Naive thymus-derived CD4-positive, alpha-beta T cell (primary cell): ENCODE measurements at regions not wholly inside any gene's neighbourhood (a gene's known extent, or its start where the extent isn't known, plus 50 kb on each side); places are given as distances from the start of the nearest gene placed in this dataset.

ENCODE experiments used
- ATAC-seq: fragments of 150-1000 bp; cut with Tn5 transposase; 2 replicates; pipeline ENCODE4 v1.10.0; 2021; ENCODE audit warnings: mild to moderate bottlenecking, moderate library complexity
- CTCF ChIA-PET: fragments of 350-600 bp; sonication (Branson Sonifier 250); formaldehyde crosslinking; loops from one replicate; lab custom pipeline; 2021; ENCODE audit warnings: antibody characterized with exemption; lab: Charles Lee
- POLR2A ChIA-PET: fragments of 350-600 bp; sonication (Branson Sonifier 250); formaldehyde crosslinking; loops from one replicate; lab custom pipeline; 2021; ENCODE audit warnings: antibody characterized with exemption, inconsistent platforms; lab: Charles Lee
- DNase-seq, 9 donors: peaks; one replicate each; pipeline versions ENCODE4 v3.0.0 to v3.0.0-alpha.2; 2020 to 2022; ENCODE audit warnings: mixed read lengths in 1 of 9
- H3K27ac ChIP-seq: one replicate; pipeline ENCODE4 v1.7.0; 2013; ENCODE audit warnings: mild to moderate bottlenecking, low read depth, low read length, moderate library complexity
- H3K27me3 ChIP-seq, 2 donors: one replicate each; pipeline ENCODE4 v1.7.0; 2013; ENCODE audit warnings: low read length in 2 of 2, mild to moderate bottlenecking in 2 of 2, moderate library complexity in 2 of 2; ENCODE audit not compliant: control insufficient read depth in 2 of 2, insufficient read depth in 2 of 2
- H3K36me3 ChIP-seq, 3 experiments: 1 replicate in 2 of 3; 2 replicates in 1 of 3; pipeline ENCODE4 v1.7.0; 2013; ENCODE audit warnings: low read length in 3 of 3, mild to moderate bottlenecking in 3 of 3, moderate library complexity in 1 of 3; ENCODE audit not compliant: insufficient read depth in 3 of 3, control insufficient read depth in 2 of 3
- H3K4me1 ChIP-seq, 2 donors: one replicate each; pipeline ENCODE4 v1.7.0; 2013; ENCODE audit warnings: low read length in 2 of 2, mild to moderate bottlenecking in 2 of 2, moderate library complexity in 1 of 2; ENCODE audit not compliant: control insufficient read depth in 2 of 2, insufficient read depth in 2 of 2
- H3K4me3 ChIP-seq: 2 replicates; pipeline ENCODE4 v1.7.0; 2013; ENCODE audit warnings: mild to moderate bottlenecking, low read length
- H3K9me3 ChIP-seq, 3 experiments: 1 replicate in 2 of 3; 2 replicates in 1 of 3; pipeline ENCODE4 v1.7.0; 2013; ENCODE audit warnings: low read length in 3 of 3; ENCODE audit not compliant: control insufficient read depth in 2 of 3
- H3K27ac Mint-ChIP-seq, 9 donors: one replicate each; pipeline ENCODE4 v1.8.0; 2020 to 2022; ENCODE audit warnings: mixed read lengths in 9 of 9, mild to moderate bottlenecking in 8 of 9, moderate library complexity in 5 of 9, inconsistent platforms in 2 of 9
- H3K27me3 Mint-ChIP-seq, 5 donors: one replicate each; pipeline ENCODE4 v1.8.0; 2021 to 2022; ENCODE audit warnings: mixed read lengths in 5 of 5, mild to moderate bottlenecking in 1 of 5
- H3K36me3 Mint-ChIP-seq, 5 donors: one replicate each; pipeline ENCODE4 v1.8.0; 2020 to 2022; ENCODE audit warnings: mixed read lengths in 5 of 5, mild to moderate bottlenecking in 3 of 5, inconsistent platforms in 1 of 5
- H3K4me1 Mint-ChIP-seq, 7 donors: one replicate each; pipeline ENCODE4 v1.8.0; 2020 to 2022; ENCODE audit warnings: mixed read lengths in 7 of 7, mild to moderate bottlenecking in 3 of 7, inconsistent platforms in 1 of 7
- H3K4me3 Mint-ChIP-seq, 10 donors: one replicate each; pipeline ENCODE4 v1.8.0; 2020 to 2022; ENCODE audit warnings: mild to moderate bottlenecking in 10 of 10, mixed read lengths in 10 of 10, moderate library complexity in 6 of 10, inconsistent platforms in 2 of 10
- H3K9me3 Mint-ChIP-seq, 11 donors: one replicate each; pipeline ENCODE4 v1.8.0; 2020 to 2022; ENCODE audit warnings: mixed read lengths in 11 of 11, mild to moderate bottlenecking in 4 of 11, inconsistent platforms in 1 of 11, moderate library complexity in 1 of 11
- intact Hi-C, 2 donors: fragments of 100-400 bp; cut with micrococcal nuclease; formaldehyde crosslinking; loops; one replicate each; pipeline ENCODE4 v1.15.1; 2023

- CTCF ChIA-PET, result no interaction called here
- DNase-seq (no peak), ATAC-seq (no peak)
- Histone ChIP-seq H3K4me3 (no peak overlapping the region), H3K36me3 (no peaks in the 10 kb centered on the region), H3K9me3 (no peaks in the 10 kb centered on the region), H3K27ac (no peak overlapping the region), H3K27me3 (no peaks in the 10 kb centered on the region), H3K4me1 (no peaks in the 10 kb centered on the region)
- POLR2A ChIA-PET, result no interaction called here
- intact Hi-C loops, result no loop called here
- Mint-ChIP-seq H3K27ac (no peak overlapping the region), H3K27me3 (no peaks in the 10 kb centered on the region), H3K4me1 (no peaks in the 10 kb centered on the region), H3K9me3 (peaks cover 0 to 9% (median 1%) of the 10 kb centered on the region in 11 donors), H3K4me3 (no peak overlapping the region), H3K36me3 (no peaks in the 10 kb centered on the region)
Observed at GRCh38 chr7:115634633-115635032, 395.9 kb downstream of the TFEC start.

DNA sequence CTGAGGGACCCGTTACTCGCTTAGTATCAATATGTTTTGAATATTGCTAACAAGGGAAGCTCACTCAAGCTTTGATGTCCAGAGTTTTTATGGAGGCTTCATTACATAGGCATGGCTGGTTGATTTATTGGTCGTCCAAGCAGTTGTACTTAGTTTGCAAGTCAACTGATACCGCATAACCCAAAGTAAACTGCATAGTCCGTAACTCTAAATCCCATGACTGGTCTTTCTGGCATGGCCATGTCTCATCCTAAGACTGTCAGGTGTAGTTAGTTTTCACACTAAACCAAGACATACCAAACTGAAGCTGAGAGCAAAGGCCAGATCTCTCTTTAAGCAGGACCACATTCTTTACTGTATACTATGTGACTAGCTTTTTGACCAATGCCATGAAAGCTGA, 397.9 kb downstream of the TFEC start:
- Mint-ChIP-seq H3K4me1 (no peaks in the 10 kb centered on the region), H3K36me3 (no peaks in the 10 kb centered on the region), H3K27me3 (no peaks in the 10 kb centered on the region), H3K27ac (no peak overlapping the region), H3K4me3 (no peak overlapping the region), H3K9me3 (peaks cover 0 to 4% (median 0%) of the 10 kb centered on the region in 11 donors)
- intact Hi-C loops, result no loop called here
- H3K9me3 ChIP-seq, result no peaks in the 10 kb centered on the region
- POLR2A ChIA-PET, result no interaction called here
- DNase-seq (no peak), ATAC-seq (no peak)
- no peaks in the 10 kb centered on the region for H3K27me3 ChIP-seq
- H3K4me3 ChIP-seq, result no peak overlapping the region
- H3K27ac ChIP-seq, result no peak overlapping the region
- CTCF ChIA-PET, result interaction anchor here (0.6 kb wide), 1 partner anchor 198 kb away, joined by 3 read pairs; no protein-coding TSS in a partner anchor
- no peaks in the 10 kb centered on the region for H3K36me3 ChIP-seq
- H3K4me1 ChIP-seq, result no peaks in the 10 kb centered on the region

GRCh38 chr7:115631782-115632181, 398.8 kb downstream of the TFEC start:
- intact Hi-C loops, result no loop called here
- no peak overlapping the region for H3K4me3 Mint-ChIP-seq
- no peaks in the 10 kb centered on the region for H3K36me3 ChIP-seq
- peaks cover 0 to 3% (median 0%) of the 10 kb centered on the region in 11 donors for H3K9me3 Mint-ChIP-seq
- H3K27ac Mint-ChIP-seq, result no peak overlapping the region
- no peak for ATAC-seq
- no peaks in the 10 kb centered on the region for H3K9me3 ChIP-seq
- H3K27me3 ChIP-seq, result no peaks in the 10 kb centered on the region
- H3K27me3 Mint-ChIP-seq, result no peaks in the 10 kb centered on the region
- H3K4me3 ChIP-seq, result no peak overlapping the region
- no peaks in the 10 kb centered on the region for H3K4me1 ChIP-seq
- H3K27ac ChIP-seq, result no peak overlapping the region
- no peak for DNase-seq
- POLR2A ChIA-PET, result no interaction called here
- H3K4me1 Mint-ChIP-seq, result no peaks in the 10 kb centered on the region
- H3K36me3 Mint-ChIP-seq, result no peaks in the 10 kb centered on the region
- CTCF ChIA-PET, result no interaction called here

DNA sequence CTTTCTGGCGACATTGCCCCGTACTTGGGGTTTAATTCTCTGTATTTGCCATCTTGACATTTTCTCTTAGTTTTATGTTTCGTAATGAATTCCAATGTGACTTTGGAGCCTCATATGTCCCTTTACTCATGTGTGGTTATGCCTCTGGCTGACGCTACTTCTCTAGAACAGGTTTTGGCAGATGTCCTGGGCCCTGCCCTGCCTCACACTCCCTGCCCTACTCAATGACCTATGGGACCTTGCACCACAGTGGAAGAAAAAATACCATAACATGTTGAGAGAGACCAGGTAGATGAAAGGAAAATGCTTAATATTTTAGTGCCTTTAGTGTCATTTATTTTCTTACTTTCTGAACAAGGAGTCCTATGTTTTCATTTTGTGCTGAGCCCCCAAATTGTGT, 400.5 kb downstream of the TFEC start:
- intact Hi-C loops, result no loop called here
- Histone ChIP-seq H3K4me1 (no peaks in the 10 kb centered on the region), H3K9me3 (no peaks in the 10 kb centered on the region), H3K4me3 (no peak overlapping the region), H3K36me3 (no peaks in the 10 kb centered on the region), H3K27me3 (no peaks in the 10 kb centered on the region), H3K27ac (no peak overlapping the region)
- ATAC-seq (no peak), DNase-seq (no peak)
- no peak overlapping the region for H3K4me3 Mint-ChIP-seq
- H3K4me1 Mint-ChIP-seq, result no peaks in the 10 kb centered on the region
- H3K36me3 Mint-ChIP-seq, result no peaks in the 10 kb centered on the region
- peaks cover 0 to 3% (median 0%) of the 10 kb centered on the region in 11 donors for H3K9me3 Mint-ChIP-seq
- ChIA-PET POLR2A (no interaction called here), CTCF (no interaction called here)
- no peak overlapping the region for H3K27ac Mint-ChIP-seq
- no peaks in the 10 kb centered on the region for H3K27me3 Mint-ChIP-seq

DNA sequence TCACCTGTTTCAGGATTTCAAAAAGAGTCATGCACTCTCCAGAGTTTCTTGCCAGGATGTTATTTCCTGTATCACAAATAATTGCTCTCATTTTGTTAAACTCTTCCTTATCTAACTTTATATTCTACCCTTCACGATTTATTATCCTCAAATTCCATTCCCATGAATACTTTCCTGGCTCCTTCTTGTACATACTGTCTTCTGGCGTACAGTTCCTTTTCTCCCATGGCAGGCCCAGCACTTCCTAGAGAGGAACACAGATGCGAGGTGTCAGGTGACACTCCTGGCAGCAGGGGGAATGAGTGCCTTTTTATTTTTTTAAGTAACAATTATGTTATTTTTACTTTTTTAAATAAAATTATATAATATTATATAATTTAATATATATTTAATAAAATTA, 411.9 kb downstream of the TFEC start:
- ChIA-PET POLR2A (no interaction called here), CTCF (no interaction called here)
- DNase-seq (no peak), ATAC-seq (no peak)
- H3K4me1 ChIP-seq, result no peaks in the 10 kb centered on the region
- Mint-ChIP-seq H3K27ac (no peak overlapping the region), H3K4me1 (no peaks in the 10 kb centered on the region), H3K9me3 (peaks cover 0 to 9% (median 0%) of the 10 kb centered on the region in 11 donors), H3K4me3 (no peak overlapping the region), H3K36me3 (no peaks in the 10 kb centered on the region), H3K27me3 (no peaks in the 10 kb centered on the region)
- H3K27me3 ChIP-seq, result no peaks in the 10 kb centered on the region
- H3K36me3 ChIP-seq, result no peaks in the 10 kb centered on the region
- no peak overlapping the region for H3K4me3 ChIP-seq
- no peak overlapping the region for H3K27ac ChIP-seq
- intact Hi-C loops, result no loop called here
- no peaks in the 10 kb centered on the region for H3K9me3 ChIP-seq

DNA sequence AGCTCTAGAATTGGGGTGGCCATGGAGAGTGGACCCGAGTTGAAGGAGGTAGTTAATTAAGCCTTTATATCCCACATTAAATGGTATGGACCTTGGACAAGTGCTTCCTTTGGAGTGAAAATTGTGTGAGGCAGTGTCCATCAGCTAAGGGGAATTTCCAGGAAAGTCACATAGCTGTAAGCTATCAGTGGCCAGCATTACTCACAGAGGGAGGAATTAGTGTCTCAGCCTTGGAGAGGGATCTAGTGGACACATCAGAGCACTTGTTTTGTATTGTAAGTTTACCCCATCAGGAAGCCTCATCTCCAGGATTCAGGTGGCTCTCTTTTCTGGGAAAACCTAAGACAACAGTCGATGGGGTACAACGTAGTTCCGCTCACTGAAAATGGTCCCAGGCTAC, 416.7 kb downstream of the TFEC start:
- Mint-ChIP-seq H3K36me3 (no peaks in the 10 kb centered on the region), H3K4me3 (no peak overlapping the region), H3K27me3 (peaks cover 0 to 4% (median 0%) of the 10 kb centered on the region in 5 donors), H3K4me1 (no peaks in the 10 kb centered on the region), H3K27ac (no peak overlapping the region), H3K9me3 (peaks cover 0 to 9% (median 0%) of the 10 kb centered on the region in 11 donors)
- no peaks in the 10 kb centered on the region for H3K36me3 ChIP-seq
- no peak for ATAC-seq
- POLR2A ChIA-PET, result no interaction called here
- H3K4me3 ChIP-seq, result no peak overlapping the region
- no peaks in the 10 kb centered on the region for H3K27me3 ChIP-seq
- CTCF ChIA-PET, result no interaction called here
- no peaks in the 10 kb centered on the region for H3K9me3 ChIP-seq
- no peak overlapping the region for H3K27ac ChIP-seq
- no peaks in the 10 kb centered on the region for H3K4me1 ChIP-seq
- intact Hi-C loops, result no loop called here
- DNase-seq, result no peak

DNA sequence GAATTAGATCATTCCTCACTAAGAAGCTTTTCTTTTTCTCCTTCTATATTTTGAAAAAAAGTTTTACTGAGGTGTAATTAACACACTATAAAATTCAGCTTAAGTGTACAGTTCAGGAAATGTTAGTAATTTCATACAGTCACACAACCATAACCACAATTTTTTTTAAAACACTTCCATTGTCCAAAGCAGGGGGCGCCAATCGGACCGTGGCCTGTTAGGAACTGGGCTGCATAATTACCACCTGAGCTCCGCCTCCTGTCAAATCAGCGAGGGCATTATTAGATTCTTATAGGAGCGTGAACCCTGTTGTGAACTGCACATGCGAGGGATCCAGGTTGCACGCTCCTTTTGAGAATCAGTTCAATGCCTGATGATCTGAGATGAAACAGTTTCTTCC, 427.1 kb downstream of the TFEC start:
- Mint-ChIP-seq H3K27me3 (no peaks in the 10 kb centered on the region), H3K27ac (no peak overlapping the region), H3K4me3 (no peak overlapping the region), H3K4me1 (no peaks in the 10 kb centered on the region), H3K36me3 (no peaks in the 10 kb centered on the region), H3K9me3 (peaks cover 0 to 8% (median 0%) of the 10 kb centered on the region in 11 donors)
- intact Hi-C loops, result no loop called here
- Histone ChIP-seq H3K4me1 (no peaks in the 10 kb centered on the region), H3K27me3 (no peaks in the 10 kb centered on the region), H3K27ac (no peak overlapping the region), H3K36me3 (no peaks in the 10 kb centered on the region), H3K9me3 (no peaks in the 10 kb centered on the region), H3K4me3 (no peak overlapping the region)
- no peak for ATAC-seq
- no peak for DNase-seq
- ChIA-PET POLR2A (no interaction called here), CTCF (no interaction called here)
